Liver (tissue), 8 donors: ENCODE measurements at regions not wholly inside any gene's neighbourhood (a gene's known extent, or its start where the extent isn't known, plus 50 kb on each side); places are given as distances from the start of the nearest gene placed in this dataset.

Source experiments
- DNase-seq: peaks from one replicate; pipeline ENCODE4 v3.0.0-alpha.2; 2017; ENCODE audit warnings: low spot score
- H3K27ac ChIP-seq, 2 donors: one replicate each; pipeline ENCODE4 v1.7.0; 2013; ENCODE audit warnings: inconsistent platforms in 2 of 2, low read length in 2 of 2, control low read depth in 1 of 2, low read depth in 1 of 2, mild to moderate bottlenecking in 1 of 2
- H3K27me3 ChIP-seq, 4 donors: one replicate each; pipeline versions ENCODE4 v1.6.1 to v1.7.0; 2013; ENCODE audit warnings: low read length in 3 of 4, inconsistent platforms in 1 of 4, mild to moderate bottlenecking in 1 of 4, moderate library complexity in 1 of 4; ENCODE audit not compliant: control insufficient read depth in 4 of 4, insufficient read depth in 4 of 4
- H3K36me3 ChIP-seq, 4 donors: one replicate each; pipeline versions ENCODE4 v1.6.1 to v1.7.0; 2013; ENCODE audit warnings: low read length in 3 of 4, mild to moderate bottlenecking in 3 of 4, low read depth in 1 of 4, moderate library complexity in 1 of 4; ENCODE audit not compliant: control insufficient read depth in 4 of 4, insufficient read depth in 3 of 4
- H3K4me1 ChIP-seq, 4 donors: one replicate each; pipeline versions ENCODE4 v1.6.1 to v1.7.0; 2013; ENCODE audit warnings: low read length in 3 of 4, mild to moderate bottlenecking in 3 of 4, moderate library complexity in 1 of 4; ENCODE audit not compliant: control insufficient read depth in 4 of 4, insufficient read depth in 4 of 4
- H3K4me3 ChIP-seq, 3 donors: one replicate each; pipeline versions ENCODE4 v1.6.1 to v1.7.0; 2013; ENCODE audit warnings: low read length in 3 of 3, control low read depth in 1 of 3, low read depth in 1 of 3, mild to moderate bottlenecking in 1 of 3
- H3K9ac ChIP-seq, 2 donors: one replicate each; pipeline ENCODE4 v1.7.0; 2013; ENCODE audit warnings: low read length in 2 of 2, mild to moderate bottlenecking in 2 of 2, moderate library complexity in 2 of 2, control low read depth in 1 of 2, low read depth in 1 of 2
- H3K9me3 ChIP-seq, 4 donors: one replicate each; pipeline versions ENCODE4 v1.6.1 to v1.7.0; 2013; ENCODE audit warnings: low read length in 3 of 4; ENCODE audit not compliant: control insufficient read depth in 4 of 4
- CTCF ChIP-seq: fragments of 150-350 bp; IDR thresholded peaks from 2 replicates; pipeline ENCODE4 v1.5.1; 2017; ENCODE audit warnings: improper control_type of control experiment, low read depth, low read length; ENCODE audit not compliant: missing input control
- EGR1 ChIP-seq, 2 donors: IDR thresholded peaks; 2 replicates each; pipeline ENCODE4 v1.6.1; 2016 to 2018; ENCODE audit warnings: antibody characterized with exemption in 2 of 2, low read depth in 2 of 2
- FOXA2 ChIP-seq: IDR thresholded peaks from 2 replicates; pipeline ENCODE4 v1.6.1; 2016; ENCODE audit warnings: antibody characterized with exemption
- GABPA ChIP-seq, 2 donors: IDR thresholded peaks in 1 of 2; conservative IDR thresholded peaks in 1 of 2; 2 replicates each; pipeline ENCODE4 v1.6.1; 2016; ENCODE audit warnings: antibody characterized with exemption in 2 of 2, mild to moderate bottlenecking in 1 of 2, moderate library complexity in 1 of 2
- HNF4G ChIP-seq: IDR thresholded peaks from 2 replicates; pipeline ENCODE4 v1.6.1; 2016; ENCODE audit warnings: antibody characterized with exemption
- JUND ChIP-seq, 2 donors: IDR thresholded peaks; 2 replicates each; pipeline ENCODE4 v1.6.1; 2016; ENCODE audit warnings: antibody characterized with exemption in 2 of 2
- NR2F2 ChIP-seq: IDR thresholded peaks from 2 replicates; pipeline ENCODE4 v1.6.1; 2016; ENCODE audit warnings: antibody characterized with exemption
- RXRA ChIP-seq, 2 donors: IDR thresholded peaks; 2 replicates each; pipeline ENCODE4 v1.6.1; 2017 to 2018; ENCODE audit warnings: antibody characterized with exemption in 2 of 2, mild to moderate bottlenecking in 1 of 2
- TAF1 ChIP-seq: conservative IDR thresholded peaks from 2 replicates; pipeline ENCODE4 v1.6.1; 2016; ENCODE audit warnings: antibody characterized with exemption, mild to moderate bottlenecking
- WGBS: extraction: QIAGEN DNeasy Blood & Tissue Kit; methylation state at CpG from one replicate; pipeline ENCODE4 v1.1.7; 2013; 5-methylcytosine and 5-hydroxymethylcytosine counted together
- TF ChIP-seq, protein P1 (sequence below): IDR thresholded peaks from 2 replicates; pipeline ENCODE4 v1.6.1; 2016; ENCODE audit warnings: antibody characterized with exemption, mild to moderate bottlenecking
- donor health status: healthy.
- donor health status: healthy.
- donor health status: healthy.
- donor health status: healthy.
- donor health status: healthy.

DNA sequence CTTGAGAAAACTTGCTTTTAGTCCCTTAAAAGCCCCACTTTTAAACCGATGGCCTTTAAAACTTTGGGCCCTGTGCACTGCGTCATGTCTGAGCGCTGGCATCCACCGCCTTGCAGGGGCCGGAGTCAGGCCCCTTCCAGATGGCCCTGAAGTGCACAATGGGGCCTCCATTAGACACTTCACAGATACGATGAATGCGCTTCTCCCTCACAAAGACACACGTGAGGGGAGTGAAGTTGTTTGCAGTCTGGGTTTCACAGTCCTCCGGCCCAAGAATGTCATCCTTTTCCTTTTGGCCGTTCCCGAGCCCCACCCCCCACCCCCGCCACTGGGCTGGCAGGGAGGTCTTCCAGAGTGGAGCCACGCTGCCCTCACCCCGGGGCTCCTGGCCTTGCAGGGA lies 415.1 kb upstream of the SALL3 start:
- Histone ChIP-seq H3K27ac (no peak overlapping the region), H3K4me1 (no peaks in the 10 kb centered on the region), H3K27me3 (peaks cover 0 to 2% (median 0%) of the 10 kb centered on the region in 4 donors), H3K4me3 (no peak overlapping the region), H3K9ac (no peak overlapping the region), H3K9me3 (peaks cover 0 to 3% (median 0%) of the 10 kb centered on the region in 4 donors), H3K36me3 (no peaks in the 10 kb centered on the region)
- WGBS: 73% methylated on average over 14 of the region's 14 CpGs
- no peak for TF ChIP-seq NR2F2
- no peak for TF ChIP-seq RXRA (IDR thresholded peaks at IDR 0.05)
- no peak for DNase-seq

DNA sequence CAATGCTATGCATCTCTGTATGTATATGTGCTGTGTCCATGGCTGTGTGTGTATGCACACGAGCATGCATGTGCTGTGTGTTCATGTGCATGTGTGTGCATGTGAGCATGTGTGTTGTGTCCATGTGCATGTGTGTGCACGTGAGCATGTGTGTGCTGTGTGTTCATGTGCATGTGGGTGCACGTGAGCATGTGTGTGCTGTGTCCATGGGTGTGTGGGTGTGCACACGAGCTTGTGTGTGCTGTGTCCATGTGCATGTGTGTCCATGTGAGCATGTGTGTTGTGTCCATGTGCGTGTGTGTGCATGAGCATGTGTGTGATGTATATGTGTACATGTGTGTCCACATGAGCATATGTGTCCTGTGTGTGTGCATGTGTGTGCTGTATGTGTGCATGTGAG lies 414.4 kb upstream of the SALL3 start:
- Histone ChIP-seq H3K4me3 (no peak overlapping the region), H3K4me1 (no peaks in the 10 kb centered on the region), H3K27me3 (peaks cover 0 to 2% (median 0%) of the 10 kb centered on the region in 4 donors), H3K27ac (no peak overlapping the region), H3K36me3 (no peaks in the 10 kb centered on the region), H3K9ac (no peak overlapping the region), H3K9me3 (peaks cover 0 to 3% (median 0%) of the 10 kb centered on the region in 4 donors)
- 79% methylated on average over 5 of the region's 5 CpGs for WGBS
- TF ChIP-seq EGR1 (IDR thresholded peaks at IDR 0.05; ENCODE audit: low read depth in 2 of 2) (no peak), NR2F2 (no peak), JUND (IDR thresholded peaks at IDR 0.05) (no peak), GABPA (IDR thresholded peaks at IDR 0.05 in 1 of 2, conservative IDR thresholded peaks at IDR 0.05 in 1 of 2) (no peak)
- DNase-seq: no peak

DNA sequence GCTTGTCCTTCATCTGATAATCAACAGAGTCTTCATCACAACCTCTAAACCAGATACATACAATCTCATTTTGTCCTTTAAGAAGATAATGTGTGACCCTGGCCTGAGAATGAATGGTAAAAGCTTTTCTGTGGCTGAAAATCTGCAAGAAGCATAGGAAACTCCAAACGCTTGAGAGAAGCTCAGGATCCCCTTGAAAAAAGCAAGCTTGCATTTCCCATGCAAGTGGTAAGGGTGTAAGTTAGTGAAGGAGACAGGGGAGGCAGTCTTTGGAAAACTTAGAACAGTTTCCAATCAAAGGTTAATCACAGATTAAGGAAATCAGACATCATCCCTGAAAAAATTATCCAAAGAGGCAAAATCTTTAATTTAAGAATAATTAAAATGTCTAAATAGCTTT lies 413.6 kb upstream of the SALL3 start:
- peaks cover 0 to 2% (median 0%) of the 10 kb centered on the region in 4 donors for H3K27me3 ChIP-seq
- no peak overlapping the region for H3K27ac ChIP-seq
- TF ChIP-seq CTCF: no peak
- TF ChIP-seq, protein P1, sequence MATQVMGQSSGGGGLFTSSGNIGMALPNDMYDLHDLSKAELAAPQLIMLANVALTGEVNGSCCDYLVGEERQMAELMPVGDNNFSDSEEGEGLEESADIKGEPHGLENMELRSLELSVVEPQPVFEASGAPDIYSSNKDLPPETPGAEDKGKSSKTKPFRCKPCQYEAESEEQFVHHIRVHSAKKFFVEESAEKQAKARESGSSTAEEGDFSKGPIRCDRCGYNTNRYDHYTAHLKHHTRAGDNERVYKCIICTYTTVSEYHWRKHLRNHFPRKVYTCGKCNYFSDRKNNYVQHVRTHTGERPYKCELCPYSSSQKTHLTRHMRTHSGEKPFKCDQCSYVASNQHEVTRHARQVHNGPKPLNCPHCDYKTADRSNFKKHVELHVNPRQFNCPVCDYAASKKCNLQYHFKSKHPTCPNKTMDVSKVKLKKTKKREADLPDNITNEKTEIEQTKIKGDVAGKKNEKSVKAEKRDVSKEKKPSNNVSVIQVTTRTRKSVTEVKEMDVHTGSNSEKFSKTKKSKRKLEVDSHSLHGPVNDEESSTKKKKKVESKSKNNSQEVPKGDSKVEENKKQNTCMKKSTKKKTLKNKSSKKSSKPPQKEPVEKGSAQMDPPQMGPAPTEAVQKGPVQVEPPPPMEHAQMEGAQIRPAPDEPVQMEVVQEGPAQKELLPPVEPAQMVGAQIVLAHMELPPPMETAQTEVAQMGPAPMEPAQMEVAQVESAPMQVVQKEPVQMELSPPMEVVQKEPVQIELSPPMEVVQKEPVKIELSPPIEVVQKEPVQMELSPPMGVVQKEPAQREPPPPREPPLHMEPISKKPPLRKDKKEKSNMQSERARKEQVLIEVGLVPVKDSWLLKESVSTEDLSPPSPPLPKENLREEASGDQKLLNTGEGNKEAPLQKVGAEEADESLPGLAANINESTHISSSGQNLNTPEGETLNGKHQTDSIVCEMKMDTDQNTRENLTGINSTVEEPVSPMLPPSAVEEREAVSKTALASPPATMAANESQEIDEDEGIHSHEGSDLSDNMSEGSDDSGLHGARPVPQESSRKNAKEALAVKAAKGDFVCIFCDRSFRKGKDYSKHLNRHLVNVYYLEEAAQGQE: no peak
- no peak for TF ChIP-seq JUND (IDR thresholded peaks at IDR 0.05)
- no peak for TF ChIP-seq RXRA (IDR thresholded peaks at IDR 0.05)
- no peak for TF ChIP-seq HNF4G
- no peak for TF ChIP-seq GABPA (IDR thresholded peaks at IDR 0.05 in 1 of 2, conservative IDR thresholded peaks at IDR 0.05 in 1 of 2)
- TF ChIP-seq FOXA2: no peak
- TF ChIP-seq EGR1 (IDR thresholded peaks at IDR 0.05; ENCODE audit: low read depth in 2 of 2): no peak
- no peak for TF ChIP-seq TAF1
- no peaks in the 10 kb centered on the region for H3K36me3 ChIP-seq
- 54% methylated on average over 1 of the region's 1 CpG for WGBS
- no peak for DNase-seq
- H3K9me3 ChIP-seq: peaks cover 0 to 3% (median 0%) of the 10 kb centered on the region in 4 donors
- no peaks in the 10 kb centered on the region for H3K4me1 ChIP-seq
- H3K9ac ChIP-seq: no peak overlapping the region
- no peak overlapping the region for H3K4me3 ChIP-seq
